Upper lobe of left lung (tissue), 6 donors: ENCODE measurements at regions not wholly inside any gene's neighbourhood (a gene's known extent, or its start where the extent isn't known, plus 50 kb on each side); places are given as distances from the start of the nearest gene placed in this dataset.

Source experiments
- ATAC-seq, 2 donors: fragments of 200-7000 bp; cut with Tn5 transposase; one replicate each; pipeline ENCODE4 v1.9.1; 2022; ENCODE audit warnings: mild to moderate bottlenecking in 2 of 2, moderate library complexity in 2 of 2; ENCODE audit not compliant: low FRiP score in 2 of 2
- DNase-seq, 2 donors: peaks; one replicate each; pipeline ENCODE4 v3.0.0-alpha.2; 2019 to 2020
- H3K27ac ChIP-seq, 4 donors: fragments of 200-600 bp; sonication (generic); one replicate each; pipeline ENCODE4 v1.5.1; 2016 to 2019
- H3K27me3 ChIP-seq, 4 donors: fragments of 200-600 bp; sonication (generic); one replicate each; pipeline ENCODE4 v1.5.1; 2017 to 2019
- H3K36me3 ChIP-seq, 4 donors: fragments of 200-600 bp; sonication (generic); one replicate each; pipeline ENCODE4 v1.5.1; 2016 to 2019
- H3K4me1 ChIP-seq, 4 donors: fragments of 200-600 bp; sonication (generic); one replicate each; pipeline ENCODE4 v1.5.1; 2018 to 2019
- H3K4me3 ChIP-seq, 4 donors: fragments of 200-600 bp; sonication (generic); one replicate each; pipeline ENCODE4 v1.5.1; 2017 to 2019; ENCODE audit warnings: mild to moderate bottlenecking in 2 of 4, moderate library complexity in 1 of 4
- H3K9me3 ChIP-seq, 4 donors: fragments of 200-600 bp; sonication (generic); one replicate each; pipeline ENCODE4 v1.5.1; 2018 to 2019
- EP300 ChIP-seq, 4 donors: sonication (generic); formaldehyde crosslinking; IDR thresholded peaks; one replicate each; pipeline ENCODE4 v1.5.1; 2017; ENCODE audit warnings: antibody characterized with exemption in 4 of 4, control low read depth in 2 of 4
- POLR2A ChIP-seq, 4 donors: fragments of 450-650 bp; IDR thresholded peaks; one replicate each; pipeline ENCODE4 v1.5.1; 2016 to 2017; ENCODE audit warnings: antibody characterized with exemption in 4 of 4, mild to moderate bottlenecking in 2 of 4
- POLR2AphosphoS5 ChIP-seq, 2 donors: sonication (generic); formaldehyde crosslinking; IDR thresholded peaks; one replicate each; pipeline ENCODE4 v1.5.1; 2017; ENCODE audit warnings: antibody characterized with exemption in 2 of 2
- WGBS, 2 donors: methylation state at CpG; one replicate each; pipeline ENCODE4 v1.1.5; 2017 to 2018; 5-methylcytosine and 5-hydroxymethylcytosine counted together
- TF ChIP-seq, protein P1 (sequence below), 6 experiments: fragments of 450-650 bp in 4 of 6; fragments of 200-600 bp in 2 of 6; sonication (generic) in 2 of 6; IDR thresholded peaks; one replicate each; pipeline ENCODE4 v1.5.1; 2016 to 2019; ENCODE audit warnings: antibody characterized with exemption in 6 of 6
- donor health status: DM: no; HTN: no; CAD: no; lungs with moderate emphysema.
- donor health status: DM: no; HTN: yes; CAD: no; lungs with severe emphysema.

DNA sequence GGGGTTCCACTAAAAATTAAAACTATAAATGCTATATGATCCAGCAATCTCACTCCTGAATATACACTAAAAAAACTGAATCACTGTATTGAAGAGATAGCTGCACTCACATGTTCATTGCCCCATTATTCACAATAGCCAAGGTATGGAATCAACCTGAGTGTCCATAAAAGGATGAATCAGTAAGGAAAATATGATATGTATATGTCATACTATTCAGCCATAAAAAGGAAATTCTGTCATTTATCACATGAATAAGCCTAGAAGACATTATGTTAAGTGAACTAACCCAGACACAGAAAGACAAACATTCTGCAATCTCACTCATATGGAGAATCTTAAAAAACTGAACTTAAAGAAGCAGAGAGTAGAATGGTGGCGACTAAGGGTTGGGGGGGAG is 1376.2 kb upstream of the CDH9 start:
- H3K4me3 ChIP-seq: no peak overlapping the region
- no peaks in the 10 kb centered on the region for H3K4me1 ChIP-seq
- no peaks in the 10 kb centered on the region for H3K9me3 ChIP-seq
- DNase-seq (no peak), ATAC-seq (no peak)
- H3K36me3 ChIP-seq: no peaks in the 10 kb centered on the region
- no peak overlapping the region for H3K27ac ChIP-seq
- WGBS, 2 donors: 82 to 91% methylated on average over 1 of the region's 1 CpG
- TF ChIP-seq POLR2AphosphoS5 (IDR thresholded peaks at IDR 0.05): no peak
- no peak for TF ChIP-seq POLR2A (IDR thresholded peaks at IDR 0.05)
- TF ChIP-seq EP300 (IDR thresholded peaks at IDR 0.05): no peak
- TF ChIP-seq, protein P1, sequence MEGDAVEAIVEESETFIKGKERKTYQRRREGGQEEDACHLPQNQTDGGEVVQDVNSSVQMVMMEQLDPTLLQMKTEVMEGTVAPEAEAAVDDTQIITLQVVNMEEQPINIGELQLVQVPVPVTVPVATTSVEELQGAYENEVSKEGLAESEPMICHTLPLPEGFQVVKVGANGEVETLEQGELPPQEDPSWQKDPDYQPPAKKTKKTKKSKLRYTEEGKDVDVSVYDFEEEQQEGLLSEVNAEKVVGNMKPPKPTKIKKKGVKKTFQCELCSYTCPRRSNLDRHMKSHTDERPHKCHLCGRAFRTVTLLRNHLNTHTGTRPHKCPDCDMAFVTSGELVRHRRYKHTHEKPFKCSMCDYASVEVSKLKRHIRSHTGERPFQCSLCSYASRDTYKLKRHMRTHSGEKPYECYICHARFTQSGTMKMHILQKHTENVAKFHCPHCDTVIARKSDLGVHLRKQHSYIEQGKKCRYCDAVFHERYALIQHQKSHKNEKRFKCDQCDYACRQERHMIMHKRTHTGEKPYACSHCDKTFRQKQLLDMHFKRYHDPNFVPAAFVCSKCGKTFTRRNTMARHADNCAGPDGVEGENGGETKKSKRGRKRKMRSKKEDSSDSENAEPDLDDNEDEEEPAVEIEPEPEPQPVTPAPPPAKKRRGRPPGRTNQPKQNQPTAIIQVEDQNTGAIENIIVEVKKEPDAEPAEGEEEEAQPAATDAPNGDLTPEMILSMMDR (IDR thresholded peaks at IDR 0.05): no peak
- H3K27me3 ChIP-seq: no peaks in the 10 kb centered on the region

DNA sequence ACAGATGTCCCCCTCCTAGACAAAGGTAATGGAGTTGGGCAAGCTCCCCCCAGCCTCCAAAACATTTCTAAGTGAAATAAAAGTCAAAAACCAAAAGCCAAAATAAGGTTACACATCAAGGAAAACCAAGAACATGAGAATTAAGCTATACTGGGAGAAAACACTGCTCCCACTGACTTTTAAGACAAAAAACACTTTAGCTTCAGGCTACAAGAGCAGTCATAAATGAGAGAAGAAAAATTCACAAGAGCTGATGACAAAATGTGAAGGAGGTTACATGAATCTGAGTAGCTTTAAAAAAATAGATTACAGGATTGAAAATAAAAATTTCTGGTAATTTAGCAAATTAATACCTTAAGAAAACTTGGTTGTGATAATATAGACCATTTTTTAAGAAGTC is 1370.3 kb upstream of the CDH9 start:
- H3K27me3 ChIP-seq: no peaks in the 10 kb centered on the region
- no peak overlapping the region for H3K27ac ChIP-seq
- H3K9me3 ChIP-seq: no peaks in the 10 kb centered on the region
- TF ChIP-seq POLR2AphosphoS5 (IDR thresholded peaks at IDR 0.05) (no peak), EP300 (IDR thresholded peaks at IDR 0.05) (no peak)
- no peak for ATAC-seq
- no peak for DNase-seq
- H3K36me3 ChIP-seq: no peaks in the 10 kb centered on the region
- H3K4me1 ChIP-seq: no peaks in the 10 kb centered on the region
- H3K4me3 ChIP-seq: no peak overlapping the region

DNA sequence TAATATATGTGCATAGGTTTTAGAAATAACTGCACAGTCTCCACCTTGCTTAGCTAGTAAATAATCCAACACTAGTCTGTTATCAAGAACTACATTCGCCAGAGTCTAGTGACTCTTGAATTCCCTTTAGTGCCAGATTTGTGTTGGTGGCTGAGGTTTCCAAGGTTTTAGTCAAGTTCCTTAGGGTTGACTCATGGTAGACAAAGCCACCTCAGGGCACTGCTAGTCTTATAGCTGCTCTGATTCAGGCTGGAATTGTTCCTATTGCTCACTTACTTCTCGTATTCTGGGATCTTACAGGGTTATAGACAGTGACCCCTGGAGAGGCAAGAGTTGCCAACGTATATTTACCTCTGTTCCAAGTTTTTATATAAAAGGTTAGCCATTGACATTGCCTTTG is 1369.8 kb upstream of the CDH9 start:
- Histone ChIP-seq H3K4me3 (no peak overlapping the region), H3K27me3 (no peaks in the 10 kb centered on the region), H3K9me3 (no peaks in the 10 kb centered on the region), H3K36me3 (no peaks in the 10 kb centered on the region), H3K4me1 (no peaks in the 10 kb centered on the region), H3K27ac (no peak overlapping the region)
- TF ChIP-seq, protein P1 (IDR thresholded peaks at IDR 0.05): no peak
- no peak for TF ChIP-seq POLR2A (IDR thresholded peaks at IDR 0.05)
- no peak for TF ChIP-seq POLR2AphosphoS5 (IDR thresholded peaks at IDR 0.05)
- no peak for TF ChIP-seq EP300 (IDR thresholded peaks at IDR 0.05)
- 64 to 67% methylated on average over 2 to 3 of the region's 3 CpGs for WGBS, 2 donors
- ATAC-seq (peak in 1 of 2 donors; percentile 55), DNase-seq (no peak)

DNA sequence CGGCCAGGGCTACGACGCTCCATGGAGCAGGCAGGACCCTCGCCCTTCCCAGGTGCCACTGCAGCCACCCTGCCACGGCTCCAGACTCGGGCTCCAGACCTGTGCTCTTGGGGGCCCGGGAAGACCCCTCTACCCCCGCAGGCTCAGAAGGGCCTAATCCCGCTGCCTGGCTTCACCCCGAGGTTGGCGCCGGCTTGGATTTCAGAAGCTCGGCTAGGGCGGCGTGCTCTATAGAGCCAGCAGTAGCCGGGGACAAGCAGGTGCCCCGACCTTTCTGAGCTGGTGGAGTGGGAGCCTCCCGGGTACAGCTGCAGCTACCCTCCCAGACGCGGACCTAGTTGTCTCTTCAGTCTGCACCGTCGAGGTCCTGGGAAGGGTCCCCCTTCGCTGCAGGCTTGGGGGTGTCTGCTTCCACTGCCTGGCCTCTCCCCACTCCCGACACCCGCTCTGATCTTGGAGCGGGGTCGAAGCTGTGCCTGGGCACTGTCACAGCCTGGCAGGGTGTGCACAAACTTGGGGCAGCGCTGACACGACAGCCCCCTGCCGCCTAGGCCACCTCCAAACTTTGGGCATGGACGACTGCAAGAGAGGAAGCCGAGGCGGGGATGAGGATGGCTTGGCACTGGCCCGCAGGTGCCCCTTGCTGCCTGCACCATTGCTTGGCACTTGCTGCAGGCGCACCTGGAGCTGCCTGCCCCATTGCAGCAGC is 1366.1 kb upstream of the CDH9 start:
- 93 to 94% methylated on average over 11 to 32 of the region's 35 CpGs for WGBS, 2 donors
- DNase-seq (peak in 1 of 2 donors; percentile 62), ATAC-seq (peak; percentile 25 to 43)
- Histone ChIP-seq H3K9me3 (no peaks in the 10 kb centered on the region), H3K36me3 (no peaks in the 10 kb centered on the region), H3K4me3 (no peak overlapping the region), H3K27ac (no peak overlapping the region), H3K4me1 (no peaks in the 10 kb centered on the region), H3K27me3 (no peaks in the 10 kb centered on the region)
- no peak for TF ChIP-seq POLR2A (IDR thresholded peaks at IDR 0.05)
- no peak for TF ChIP-seq POLR2AphosphoS5 (IDR thresholded peaks at IDR 0.05)
- TF ChIP-seq, protein P1 (IDR thresholded peaks at IDR 0.05): no peak
- no peak for TF ChIP-seq EP300 (IDR thresholded peaks at IDR 0.05)

DNA sequence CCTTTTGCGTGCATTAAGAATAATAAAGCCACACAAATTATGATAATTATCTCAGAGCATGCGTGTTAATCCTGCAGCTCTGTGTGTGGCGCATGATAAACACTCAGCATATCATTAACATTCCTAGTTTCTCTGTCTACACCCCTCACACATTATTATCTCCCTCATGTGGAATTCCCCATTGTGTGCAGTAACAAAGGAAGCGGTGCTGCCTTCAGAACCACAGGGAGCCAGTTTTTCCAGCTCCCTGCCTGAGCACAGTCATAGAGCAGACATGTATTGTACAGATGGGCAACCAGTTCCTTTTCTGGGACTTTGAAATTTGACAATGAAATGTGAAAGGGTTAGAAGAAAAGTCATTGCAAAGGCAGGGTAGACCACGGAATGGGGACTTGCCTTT is 1365.5 kb upstream of the CDH9 start:
- H3K4me3 ChIP-seq: no peak overlapping the region
- no peaks in the 10 kb centered on the region for H3K27me3 ChIP-seq
- TF ChIP-seq POLR2AphosphoS5 (IDR thresholded peaks at IDR 0.05): no peak
- TF ChIP-seq, protein P1 (IDR thresholded peaks at IDR 0.05): no peak
- TF ChIP-seq POLR2A (IDR thresholded peaks at IDR 0.05): no peak
- no peak for TF ChIP-seq EP300 (IDR thresholded peaks at IDR 0.05)
- ATAC-seq: no peak
- H3K27ac ChIP-seq: no peak overlapping the region
- 79 to 85% methylated on average over 5 of the region's 5 CpGs for WGBS, 2 donors
- no peaks in the 10 kb centered on the region for H3K36me3 ChIP-seq
- no peaks in the 10 kb centered on the region for H3K4me1 ChIP-seq
- no peaks in the 10 kb centered on the region for H3K9me3 ChIP-seq
- no peak for DNase-seq
